Left lung (tissue), 4 donors: ENCODE measurements at regions not wholly inside any gene's neighbourhood (a gene's known extent, or its start where the extent isn't known, plus 50 kb on each side); places are given as distances from the start of the nearest gene placed in this dataset.
"Not testable (repeated sequence)": the region's sequence is repeated elsewhere in the genome, so short reads cannot be mapped to it uniquely, and the experiment has no call there.

Source experiments
- ATAC-seq: fragments of 200-7000 bp; cut with Tn5 transposase; one replicate; pipeline ENCODE4 v1.9.1; 2020; ENCODE audit warnings: moderate library complexity
- DNase-seq, 4 donors: peaks; one replicate each; pipeline ENCODE4 v3.0.0-alpha.2; 2013 to 2020
- H3K27ac ChIP-seq, 2 donors: fragments of 200-600 bp; sonication (generic) in 1 of 2; one replicate each; pipeline versions ENCODE4 v1.5.0 to v1.8.0; 2020 to 2021
- H3K27me3 ChIP-seq, 2 donors: fragments of 200-600 bp; sonication (generic) in 1 of 2; one replicate each; pipeline versions ENCODE4 v1.5.0 to v1.8.0; 2020 to 2021
- H3K36me3 ChIP-seq, 2 donors: fragments of 200-600 bp; sonication (generic) in 1 of 2; one replicate each; pipeline versions ENCODE4 v1.5.0 to v1.8.0; 2020 to 2021
- H3K4me1 ChIP-seq, 2 donors: fragments of 200-600 bp; one replicate each; pipeline ENCODE4 v1.8.0; 2021
- H3K4me3 ChIP-seq, 2 donors: fragments of 200-600 bp; sonication (generic) in 1 of 2; one replicate each; pipeline versions ENCODE4 v1.5.0 to v1.8.0; 2020 to 2021; ENCODE audit warnings: mild to moderate bottlenecking in 1 of 2
- H3K9me3 ChIP-seq, 2 donors: fragments of 200-600 bp; sonication (generic) in 1 of 2; one replicate each; pipeline versions ENCODE4 v1.5.0 to v1.8.0; 2020 to 2021
- intact Hi-C, 2 donors: fragments of 100-400 bp; cut with DNase I; formaldehyde crosslinking; loops; one replicate each; pipeline versions ENCODE4 v1.11.2 to v1.14.2; 2022
- TF ChIP-seq, protein P1 (sequence below), 2 donors: fragments of 200-600 bp; sonication (generic) in 1 of 2; IDR thresholded peaks; one replicate each; pipeline versions ENCODE4 v1.5.0 to v1.8.0; 2021; ENCODE audit warnings: antibody characterized with exemption in 2 of 2
- donor health status: DM: no; HTN: yes; CAD: no.
- donor health status: DM: no; HTN: no; CAD: no.

DNA sequence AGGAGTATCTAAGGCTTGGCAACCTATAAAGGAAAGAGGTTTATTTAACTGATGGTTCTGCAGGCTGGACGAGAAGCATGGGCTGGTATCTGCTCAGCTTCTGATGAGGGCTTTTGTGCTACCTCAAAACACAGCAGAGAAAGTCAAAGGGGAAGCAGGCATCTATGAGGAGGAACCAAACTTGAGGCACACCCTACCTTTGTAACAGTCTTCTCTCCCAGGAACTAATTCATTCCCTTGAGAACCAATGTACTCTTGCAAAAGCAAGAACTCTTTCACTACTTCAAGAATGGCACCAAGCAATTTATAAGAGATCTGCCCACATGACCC, 109.0 kb downstream of the CGGBP1 start:
- no peaks in the 10 kb centered on the region for H3K4me1 ChIP-seq
- TF ChIP-seq, protein P1, sequence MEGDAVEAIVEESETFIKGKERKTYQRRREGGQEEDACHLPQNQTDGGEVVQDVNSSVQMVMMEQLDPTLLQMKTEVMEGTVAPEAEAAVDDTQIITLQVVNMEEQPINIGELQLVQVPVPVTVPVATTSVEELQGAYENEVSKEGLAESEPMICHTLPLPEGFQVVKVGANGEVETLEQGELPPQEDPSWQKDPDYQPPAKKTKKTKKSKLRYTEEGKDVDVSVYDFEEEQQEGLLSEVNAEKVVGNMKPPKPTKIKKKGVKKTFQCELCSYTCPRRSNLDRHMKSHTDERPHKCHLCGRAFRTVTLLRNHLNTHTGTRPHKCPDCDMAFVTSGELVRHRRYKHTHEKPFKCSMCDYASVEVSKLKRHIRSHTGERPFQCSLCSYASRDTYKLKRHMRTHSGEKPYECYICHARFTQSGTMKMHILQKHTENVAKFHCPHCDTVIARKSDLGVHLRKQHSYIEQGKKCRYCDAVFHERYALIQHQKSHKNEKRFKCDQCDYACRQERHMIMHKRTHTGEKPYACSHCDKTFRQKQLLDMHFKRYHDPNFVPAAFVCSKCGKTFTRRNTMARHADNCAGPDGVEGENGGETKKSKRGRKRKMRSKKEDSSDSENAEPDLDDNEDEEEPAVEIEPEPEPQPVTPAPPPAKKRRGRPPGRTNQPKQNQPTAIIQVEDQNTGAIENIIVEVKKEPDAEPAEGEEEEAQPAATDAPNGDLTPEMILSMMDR (IDR thresholded peaks at IDR 0.05) = no peak
- H3K27me3 ChIP-seq = no peaks in the 10 kb centered on the region
- intact Hi-C loops = no loop called here
- no peak for ATAC-seq
- no peak overlapping the region for H3K27ac ChIP-seq
- H3K36me3 ChIP-seq = no peaks in the 10 kb centered on the region
- no peaks in the 10 kb centered on the region for H3K9me3 ChIP-seq
- H3K4me3 ChIP-seq = no peak overlapping the region
- no peak for DNase-seq

DNA sequence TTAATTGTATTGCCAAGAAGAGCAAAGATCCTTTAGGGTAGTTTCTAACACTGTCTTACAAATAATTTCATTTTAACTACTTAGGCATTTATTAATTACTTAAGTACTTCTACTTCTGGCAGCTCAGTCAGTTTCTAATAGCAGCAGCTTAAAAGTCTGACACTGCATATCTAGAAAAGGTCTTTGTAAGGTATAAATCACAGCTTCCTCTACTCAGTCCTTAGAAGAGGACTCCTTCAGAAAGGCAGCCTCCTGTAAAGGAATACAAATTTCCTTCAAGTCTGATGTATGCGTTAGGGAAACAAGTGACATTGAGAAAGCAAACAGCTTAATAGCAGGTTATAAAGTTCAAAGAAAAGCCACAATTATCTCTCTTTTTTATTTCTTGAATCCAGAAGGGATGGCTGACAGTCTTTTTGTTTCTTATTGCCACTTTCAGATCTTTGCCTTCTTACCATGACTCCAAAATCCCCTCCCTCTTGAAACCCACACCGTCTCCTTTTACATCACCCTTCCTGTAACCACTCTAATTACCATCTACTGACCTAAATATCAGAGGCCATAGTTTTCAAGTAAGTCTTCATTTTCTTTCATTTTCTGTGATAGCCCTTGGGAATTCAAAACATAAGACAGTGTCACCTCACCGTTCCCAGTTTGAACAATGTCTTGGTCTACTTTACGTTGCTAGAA, 109.5 kb downstream of the CGGBP1 start:
- H3K36me3 ChIP-seq = no peaks in the 10 kb centered on the region
- TF ChIP-seq, protein P1 (IDR thresholded peaks at IDR 0.05) = no peak
- no peak overlapping the region for H3K27ac ChIP-seq
- no peaks in the 10 kb centered on the region for H3K27me3 ChIP-seq
- H3K4me1 ChIP-seq = no peaks in the 10 kb centered on the region
- DNase-seq (no peak), ATAC-seq (no peak)
- no peak overlapping the region for H3K4me3 ChIP-seq
- intact Hi-C loops = no loop called here
- H3K9me3 ChIP-seq = no peaks in the 10 kb centered on the region

DNA sequence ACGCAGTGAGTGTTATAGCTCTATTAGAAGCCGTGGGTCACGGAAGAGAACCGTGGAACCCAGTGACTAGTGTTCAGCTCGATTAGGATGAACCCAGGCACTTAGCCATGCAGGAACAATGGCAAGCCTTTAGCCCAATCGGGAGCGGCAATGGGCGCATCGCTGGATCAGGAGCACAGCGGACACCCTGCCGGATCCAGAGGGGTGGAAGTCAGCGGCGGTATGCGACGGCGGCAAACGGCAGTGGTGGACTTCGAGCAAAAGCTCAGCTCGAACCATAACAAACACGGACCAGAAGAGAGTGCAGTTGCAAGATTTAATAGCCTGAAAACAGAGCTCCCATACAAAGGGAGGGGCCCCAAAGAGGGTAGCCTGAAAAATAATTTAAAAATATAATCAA, 112.8 kb downstream of the CGGBP1 start:
- H3K27me3 ChIP-seq, H3K27ac ChIP-seq, H3K36me3 ChIP-seq, H3K4me1 ChIP-seq, H3K4me3 ChIP-seq, ATAC-seq, H3K9me3 ChIP-seq, DNase-seq, intact Hi-C loops: not testable (repeated sequence)

DNA sequence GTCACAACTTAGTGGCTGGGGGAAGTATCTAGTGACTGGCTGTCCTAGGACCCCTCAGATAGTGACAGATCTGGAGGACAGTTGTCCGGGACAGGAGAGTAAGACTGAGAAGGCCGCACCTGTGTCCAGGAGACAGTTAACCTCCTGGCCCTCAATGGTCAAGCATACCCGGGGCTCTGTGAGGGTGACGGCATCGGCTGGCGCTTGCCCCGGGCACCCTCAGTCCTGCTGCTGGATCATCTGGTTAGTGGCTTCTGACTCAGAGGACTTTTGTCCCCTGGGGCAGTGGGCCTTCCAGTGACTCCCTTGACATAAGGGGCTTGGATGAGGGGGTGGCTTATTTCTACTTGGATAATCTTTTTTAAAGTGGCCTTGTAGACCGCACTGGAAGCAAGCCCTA, 116.5 kb downstream of the CGGBP1 start:
- H3K36me3 ChIP-seq, ATAC-seq, H3K4me1 ChIP-seq, intact Hi-C loops, H3K4me3 ChIP-seq, H3K27ac ChIP-seq, H3K9me3 ChIP-seq, H3K27me3 ChIP-seq: not testable (repeated sequence)
- peak in 1 of 4 donors; percentile 17 for DNase-seq

DNA sequence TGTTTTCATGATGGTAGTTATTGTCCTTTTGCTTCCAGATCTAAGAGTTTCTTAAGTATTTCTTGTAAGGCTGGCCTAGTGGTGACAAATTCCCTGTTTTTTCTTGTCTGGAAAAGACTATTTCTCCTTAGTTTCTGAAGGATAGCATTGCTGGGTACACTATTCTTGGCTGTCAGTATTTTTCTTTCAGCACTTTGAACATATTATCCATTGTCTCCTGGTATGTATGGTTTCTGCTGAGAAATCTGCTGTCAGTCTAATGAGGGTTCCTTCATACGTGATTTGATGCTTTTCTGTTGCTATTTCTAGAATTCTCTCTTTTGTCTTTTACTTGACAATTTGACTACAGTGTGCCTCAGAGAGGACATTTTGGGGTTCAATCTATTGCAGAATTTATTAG, 134.3 kb downstream of the CGGBP1 start:
- intact Hi-C loops = no loop called here
- no peak overlapping the region for H3K4me3 ChIP-seq
- H3K4me1 ChIP-seq = no peaks in the 10 kb centered on the region
- H3K27ac ChIP-seq = no peak overlapping the region
- H3K9me3 ChIP-seq = peaks cover 0 to 25% of the 10 kb centered on the region in 2 donors
- DNase-seq = no peak
- TF ChIP-seq, protein P1 (IDR thresholded peaks at IDR 0.05) = no peak
- no peak for ATAC-seq
- H3K27me3 ChIP-seq = no peaks in the 10 kb centered on the region
- H3K36me3 ChIP-seq = no peaks in the 10 kb centered on the region

DNA sequence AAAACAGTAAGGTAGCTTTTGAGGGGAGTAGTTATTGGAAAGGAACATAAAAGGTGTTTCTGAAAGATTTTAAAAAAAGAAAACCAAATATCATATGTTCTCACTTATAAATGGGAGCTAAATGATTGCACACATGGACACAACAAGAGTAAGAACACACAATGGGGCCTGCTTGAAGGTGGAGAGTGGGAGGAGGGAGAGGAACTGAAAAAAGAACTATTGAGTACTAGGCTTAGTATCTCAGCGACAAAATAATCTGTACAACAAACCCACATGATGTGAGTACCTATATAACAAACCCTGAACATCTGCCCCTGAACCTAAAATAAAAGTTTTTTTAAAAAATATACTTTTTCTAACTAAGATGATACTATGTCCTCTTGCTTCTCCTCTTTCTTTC, 138.3 kb downstream of the CGGBP1 start:
- intact Hi-C loops = no loop called here
- ATAC-seq (no peak), DNase-seq (no peak)
- peaks cover 0 to 28% of the 10 kb centered on the region in 2 donors for H3K9me3 ChIP-seq
- H3K4me1 ChIP-seq = no peaks in the 10 kb centered on the region
- H3K4me3 ChIP-seq = no peak overlapping the region
- H3K27me3 ChIP-seq = no peaks in the 10 kb centered on the region
- TF ChIP-seq, protein P1 (IDR thresholded peaks at IDR 0.05) = no peak
- no peaks in the 10 kb centered on the region for H3K36me3 ChIP-seq
- H3K27ac ChIP-seq = no peak overlapping the region
